H1 (cell line): ENCODE measurements at regions not wholly inside any gene's neighbourhood (a gene's known extent, or its start where the extent isn't known, plus 50 kb on each side); places are given as distances from the start of the nearest gene placed in this dataset.

ENCODE experiments used
- ASH2L ChIP-seq: fragments of 200-600, 300-600 bp; sonication (generic); IDR thresholded peaks from one replicate; pipeline ENCODE4 v1.7.1; 2017; ENCODE audit warnings: low read length
- BACH1 ChIP-seq: IDR thresholded peaks from 2 replicates; pipeline ENCODE4 v1.6.1; 2012; ENCODE audit warnings: low read length, improper control_type of control experiment
- CBX8 ChIP-seq: fragments of 300-800, 300-1000 bp; sonication (generic); IDR thresholded peaks from 2 replicates; pipeline ENCODE4 v1.7.1; 2016; ENCODE audit warnings: low read depth, low read length, borderline replicate concordance
- CHD1 ChIP-seq: IDR thresholded peaks from 2 replicates; pipeline ENCODE4 v1.6.1; 2012; ENCODE audit warnings: low read depth, low read length, improper control_type of control experiment
- EP300 ChIP-seq, 2 experiments: IDR thresholded peaks; 1 replicate in 1 of 2; 2 replicates in 1 of 2; pipeline ENCODE4 v1.6.1; 2011 to 2012; ENCODE audit warnings: low read depth in 2 of 2, low read length in 2 of 2, mild to moderate bottlenecking in 2 of 2, borderline replicate concordance in 1 of 2, inconsistent platforms in 1 of 2, moderate library complexity in 1 of 2
- FOSL1 ChIP-seq: IDR thresholded peaks from 2 replicates; pipeline ENCODE4 v1.6.1; 2011; ENCODE audit warnings: mild to moderate bottlenecking, low read depth, low read length, moderate library complexity; ENCODE audit not compliant: insufficient read depth
- HDAC6 ChIP-seq: IDR thresholded peaks from one replicate; pipeline ENCODE4 v1.7.1; 2012; ENCODE audit warnings: low read depth, mild to moderate bottlenecking, inconsistent platforms, low read length, moderate library complexity
- KDM1A ChIP-seq: fragments of 200-600, 300-600 bp; sonication (generic); IDR thresholded peaks from 2 replicates; pipeline ENCODE4 v1.7.1; 2016; ENCODE audit warnings: mild to moderate bottlenecking, low read length, borderline replicate concordance
- NRF1 ChIP-seq: IDR thresholded peaks from 2 replicates; pipeline ENCODE4 v1.6.1; 2011; ENCODE audit warnings: mild to moderate bottlenecking, low read depth, low read length, improper control_type of control experiment
- PHF8 ChIP-seq: fragments of 200-600 bp; sonication (generic); conservative IDR thresholded peaks from 2 replicates; pipeline ENCODE4 v1.7.1; 2012; ENCODE audit warnings: low read depth, mild to moderate bottlenecking, inconsistent platforms, low read length, moderate library complexity
- POLR2A ChIP-seq, 2 experiments: IDR thresholded peaks; 1 replicate in 1 of 2; 2 replicates in 1 of 2; pipeline ENCODE4 v1.6.1; 2011; ENCODE audit warnings: low read depth in 2 of 2, low read length in 2 of 2, mild to moderate bottlenecking in 2 of 2; ENCODE audit errors: control extremely low read depth in 1 of 2
- RBBP5 ChIP-seq: IDR thresholded peaks from 2 replicates; pipeline ENCODE4 v1.7.1; 2012; ENCODE audit warnings: low read depth, mild to moderate bottlenecking, inconsistent platforms, low read length, moderate library complexity, borderline replicate concordance
- RNF2 ChIP-seq: fragments of 200-900, 300-1000 bp; sonication (generic); IDR thresholded peaks from 2 replicates; pipeline ENCODE4 v1.7.1; 2016; ENCODE audit warnings: borderline replicate concordance, low read depth, mild to moderate bottlenecking, antibody characterized with exemption, low read length; ENCODE audit not compliant: poor library complexity, severe bottlenecking; ENCODE audit errors: missing control alignments
- SP1 ChIP-seq: IDR thresholded peaks from 2 replicates; pipeline ENCODE4 v1.6.1; 2011; ENCODE audit warnings: low read depth, low read length
- SP2 ChIP-seq: IDR thresholded peaks from 2 replicates; pipeline ENCODE4 v1.6.1; 2012; ENCODE audit warnings: mild to moderate bottlenecking, low read length, inconsistent platforms
- SP4 ChIP-seq: IDR thresholded peaks from 2 replicates; pipeline ENCODE4 v1.6.1; 2012; ENCODE audit warnings: low read length, inconsistent platforms
- TAF1 ChIP-seq: IDR thresholded peaks from 2 replicates; pipeline ENCODE4 v1.6.1; 2011; ENCODE audit warnings: mild to moderate bottlenecking, low read depth, low read length
- TAF7 ChIP-seq: optimal IDR thresholded peaks from 2 replicates; pipeline ENCODE3; 2011; ENCODE audit warnings: low read depth, mild to moderate bottlenecking, inconsistent platforms, low read length, moderate library complexity, borderline replicate concordance
- TBP ChIP-seq: IDR thresholded peaks from 2 replicates; pipeline ENCODE4 v1.6.1; 2011; ENCODE audit warnings: low read depth, low read length, improper control_type of control experiment
- ZNF274 ChIP-seq: IDR thresholded peaks from 2 replicates; pipeline ENCODE4 v1.7.0; 2012; ENCODE audit warnings: low read length, borderline replicate concordance; ENCODE audit errors: extremely low read depth
- TF ChIP-seq, protein P1 (sequence below): IDR thresholded peaks from 2 replicates; pipeline ENCODE4 v1.6.1; 2012; ENCODE audit warnings: low read length, inconsistent platforms
- TF ChIP-seq, protein P2 (sequence below): IDR thresholded peaks from 2 replicates; pipeline ENCODE4 v1.6.1; 2012; ENCODE audit warnings: inconsistent platforms

DNA sequence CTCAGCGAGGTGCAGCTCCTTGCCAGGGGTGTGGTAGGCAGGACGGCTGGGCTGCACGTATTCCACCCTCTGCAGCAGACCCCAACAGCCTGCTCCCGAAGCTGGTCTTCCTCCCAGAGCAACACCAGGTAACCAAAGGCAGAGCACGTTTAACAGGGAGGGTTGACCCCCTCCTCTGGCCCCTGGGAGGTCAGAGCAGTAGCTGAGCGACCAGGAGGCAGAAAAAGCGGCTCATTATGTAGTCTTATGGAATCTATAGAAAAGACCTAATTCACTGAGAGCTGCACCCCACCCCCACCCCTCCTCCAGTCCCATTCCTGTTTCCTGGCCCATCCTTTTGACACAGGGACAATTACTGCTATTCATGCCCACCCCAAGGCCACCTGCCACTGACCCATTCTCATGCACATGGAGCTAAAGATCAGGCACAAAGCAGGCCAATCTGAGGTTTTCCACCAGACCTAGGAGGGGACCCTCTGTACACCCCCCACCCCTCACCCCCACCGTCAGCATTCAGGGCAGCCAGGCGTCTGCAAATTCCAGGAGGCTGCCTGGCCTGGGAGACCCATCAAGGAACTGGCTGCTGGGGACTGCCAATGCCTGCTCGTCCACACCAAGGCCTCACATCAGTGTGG lies 60.9 kb upstream of the FZD7 start (continued):
- TF ChIP-seq RNF2: no peak
- TF ChIP-seq CHD1: no peak
- TF ChIP-seq, protein P1, sequence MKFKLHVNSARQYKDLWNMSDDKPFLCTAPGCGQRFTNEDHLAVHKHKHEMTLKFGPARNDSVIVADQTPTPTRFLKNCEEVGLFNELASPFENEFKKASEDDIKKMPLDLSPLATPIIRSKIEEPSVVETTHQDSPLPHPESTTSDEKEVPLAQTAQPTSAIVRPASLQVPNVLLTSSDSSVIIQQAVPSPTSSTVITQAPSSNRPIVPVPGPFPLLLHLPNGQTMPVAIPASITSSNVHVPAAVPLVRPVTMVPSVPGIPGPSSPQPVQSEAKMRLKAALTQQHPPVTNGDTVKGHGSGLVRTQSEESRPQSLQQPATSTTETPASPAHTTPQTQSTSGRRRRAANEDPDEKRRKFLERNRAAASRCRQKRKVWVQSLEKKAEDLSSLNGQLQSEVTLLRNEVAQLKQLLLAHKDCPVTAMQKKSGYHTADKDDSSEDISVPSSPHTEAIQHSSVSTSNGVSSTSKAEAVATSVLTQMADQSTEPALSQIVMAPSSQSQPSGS: peak; percentile 47; the same call in 1 of the 2 replicates
- TF ChIP-seq, protein P2, sequence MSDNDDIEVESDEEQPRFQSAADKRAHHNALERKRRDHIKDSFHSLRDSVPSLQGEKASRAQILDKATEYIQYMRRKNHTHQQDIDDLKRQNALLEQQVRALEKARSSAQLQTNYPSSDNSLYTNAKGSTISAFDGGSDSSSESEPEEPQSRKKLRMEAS: peak; percentile 84
- peak; percentile 19 for TF ChIP-seq TAF7
- TF ChIP-seq EP300 (IDR thresholded peaks at IDR 0.05; ENCODE audit: borderline replicate concordance in 1 of 2, low read depth in 2 of 2, low read length in 2 of 2): peak; percentile 7 to 82; a peak in 2 of 3 replicates
- no peak for TF ChIP-seq CBX8
- TF ChIP-seq HDAC6: no peak
- 0 out of 2 replicates have a peak, but pooled peaks have one; percentile 40 for TF ChIP-seq TAF1
- no peak for TF ChIP-seq FOSL1
- peak in 1 of 2 experiments; percentile 66; a peak in 2 of 3 replicates for TF ChIP-seq POLR2A (IDR thresholded peaks at IDR 0.05; ENCODE audit: control extremely low read depth in 1 of 2, low read depth in 2 of 2, low read length in 2 of 2)
- peak; percentile 35; the same call in 1 of the 2 replicates for TF ChIP-seq TBP
- no peak for TF ChIP-seq NRF1
- no peak for TF ChIP-seq SP4
- no peak for TF ChIP-seq BACH1
- no peak for TF ChIP-seq SP2
- TF ChIP-seq SP1: peak; percentile 86
- peak; percentile 72 for TF ChIP-seq RBBP5
- peak; percentile 74 for TF ChIP-seq KDM1A
- peak; percentile 78 for TF ChIP-seq ASH2L
- no peak for TF ChIP-seq PHF8
- TF ChIP-seq ZNF274: no peak
